Panc1 (cell line): ENCODE measurements at regions not wholly inside any gene's neighbourhood (a gene's known extent, or its start where the extent isn't known, plus 50 kb on each side); places are given as distances from the start of the nearest gene placed in this dataset.
"Not testable (repeated sequence)": the region's sequence is repeated elsewhere in the genome, so short reads cannot be mapped to it uniquely, and the experiment has no call there.

Source experiments
- ATAC-seq: fragments of 200-7000 bp; cut with Tn5 transposase; 2 replicates; pipeline ENCODE4 v1.9.1; 2020; ENCODE audit warnings: mild to moderate bottlenecking, moderate library complexity
- BruUV-seq: library from RNA; stranded (reverse); fragments of 400-500 nt; replicated peaks from 2 replicates; lab custom pipeline; 2021; lab: Mats Ljungman, UMichigan
- CTCF ChIA-PET: fragments of 300-600 bp; sonication (Branson Sonifier 250); formaldehyde crosslinking; loops from one replicate; lab custom pipeline; 2022; ENCODE audit warnings: antibody characterized with exemption; lab: Charles Lee
- POLR2A ChIA-PET: fragments of 300-600 bp; sonication (Branson Sonifier 250); formaldehyde crosslinking; loops from one replicate; lab custom pipeline; 2022; ENCODE audit warnings: antibody characterized with exemption; lab: Charles Lee
- DNase-seq: peaks from one replicate; pipeline ENCODE4 v3.0.0-alpha.2; 2010; ENCODE audit warnings: low read depth, low spot score
- H3K27ac ChIP-seq: 2 replicates; pipeline ENCODE4 v1.5.1; 2011; ENCODE audit warnings: mild to moderate bottlenecking, low read length, inconsistent platforms
- H3K27me3 ChIP-seq: fragments of 200-500 bp; sonication (Bioruptor generic); 2 replicates; pipeline ENCODE4 v1.6.0; 2014; ENCODE audit warnings: low read length, inconsistent platforms; ENCODE audit not compliant: control insufficient read depth, insufficient read depth
- H3K36me3 ChIP-seq: fragments of 200-500 bp; sonication (Bioruptor generic); 2 replicates; pipeline ENCODE4 v1.5.1; 2014; ENCODE audit warnings: inconsistent platforms, mild to moderate bottlenecking, low read length, moderate library complexity; ENCODE audit not compliant: control insufficient read depth, insufficient read depth
- H3K4me1 ChIP-seq: 2 replicates; pipeline ENCODE4 v1.5.1; 2011; ENCODE audit warnings: inconsistent platforms, mild to moderate bottlenecking, low read length, moderate library complexity; ENCODE audit not compliant: control insufficient read depth, insufficient read depth
- H3K4me3 ChIP-seq, 2 experiments: 2 replicates each; pipeline ENCODE4 v1.5.1; 2011 to 2012; ENCODE audit warnings: low read depth in 2 of 2, low read length in 2 of 2, mild to moderate bottlenecking in 2 of 2, inconsistent platforms in 1 of 2, moderate library complexity in 1 of 2
- H3K9me3 ChIP-seq: fragments of 200-500 bp; sonication (Bioruptor generic); 2 replicates; pipeline ENCODE4 v1.5.1; 2014; ENCODE audit warnings: low read depth, mild to moderate bottlenecking, inconsistent platforms, low read length, moderate library complexity; ENCODE audit not compliant: control insufficient read depth, insufficient read depth
- POLR2AphosphoS5 ChIP-seq: IDR thresholded peaks from 2 replicates; pipeline ENCODE4 v1.6.1; 2012; ENCODE audit warnings: mild to moderate bottlenecking, low read depth, low read length, moderate library complexity
- SIN3A ChIP-seq: IDR thresholded peaks from 2 replicates; pipeline ENCODE4 v1.6.1; 2012; ENCODE audit warnings: low read depth, mild to moderate bottlenecking, low read length, moderate library complexity, borderline replicate concordance; ENCODE audit not compliant: insufficient read depth
- TCF7L2 ChIP-seq: IDR thresholded peaks from 2 replicates; pipeline ENCODE4 v1.6.1; 2011; ENCODE audit warnings: mild to moderate bottlenecking, low read depth, low read length, inconsistent platforms
- in situ Hi-C: cut with HindIII; loops from 2 replicates; pipeline ENCODE4 v1.10.0; 2016; ENCODE audit warnings: low sequenced_read_pairs, low pct_unique_long_range_greater_than_20kb
- intact Hi-C: fragments of 100-400 bp; cut with micrococcal nuclease; formaldehyde crosslinking; loops from one replicate; pipeline ENCODE4 v1.10.0; 2022; ENCODE audit not compliant: unreplicated experiment
- TF ChIP-seq, protein P1 (sequence below), 2 experiments: IDR thresholded peaks; 2 replicates each; pipeline ENCODE4 v1.6.1; 2011 to 2012; ENCODE audit warnings: low read depth in 2 of 2, control low read depth in 1 of 2, low read length in 1 of 2, mild to moderate bottlenecking in 1 of 2, moderate library complexity in 1 of 2; ENCODE audit not compliant: insufficient read depth in 1 of 2
- TF ChIP-seq, protein P2 (sequence below): fragments of 450-650 bp; IDR thresholded peaks from 2 replicates; pipeline ENCODE4 v1.5.1; 2017; ENCODE audit warnings: mild to moderate bottlenecking

DNA sequence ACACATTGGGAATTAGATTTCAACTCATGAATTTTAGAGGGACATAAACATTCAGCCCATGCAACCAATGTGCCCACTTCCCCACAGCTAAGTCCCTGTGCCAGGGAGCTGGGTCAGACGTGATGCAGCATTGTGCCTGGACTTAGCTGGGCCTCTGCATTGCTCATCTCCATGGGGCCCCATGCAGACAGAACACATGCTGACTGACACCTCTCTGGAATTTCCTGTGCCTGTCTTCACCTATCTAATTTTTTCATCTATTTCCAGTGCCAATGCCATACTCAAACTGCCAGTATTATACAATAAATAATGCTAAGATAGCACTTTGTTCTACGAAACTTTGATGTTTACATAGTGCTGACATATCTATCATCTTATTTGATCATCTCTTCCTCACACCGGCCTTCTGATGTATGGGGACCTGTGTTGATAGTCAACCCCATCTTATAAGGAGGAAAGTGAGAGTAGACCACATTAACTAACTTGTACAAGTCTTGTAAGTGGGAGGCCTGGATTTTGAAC is 92.2 kb downstream of the CDC42EP3 start:
- no TSS peak for BruUV-seq
- Histone ChIP-seq H3K27me3 (no peaks in the 10 kb centered on the region), H3K9me3 (peaks cover 3% of the 10 kb centered on the region; the same call in 1 of the 2 replicates), H3K27ac (no peak overlapping the region), H3K36me3 (no peaks in the 10 kb centered on the region), H3K4me3 (no peak overlapping the region), H3K4me1 (no peaks in the 10 kb centered on the region)
- ATAC-seq (no peak), DNase-seq (no peak)
- ChIA-PET CTCF (no interaction called here), POLR2A (no interaction called here)
- in situ Hi-C loops (no loop called here), intact Hi-C loops (no loop called here)
- no peak for TF ChIP-seq TCF7L2
- TF ChIP-seq, protein P1, sequence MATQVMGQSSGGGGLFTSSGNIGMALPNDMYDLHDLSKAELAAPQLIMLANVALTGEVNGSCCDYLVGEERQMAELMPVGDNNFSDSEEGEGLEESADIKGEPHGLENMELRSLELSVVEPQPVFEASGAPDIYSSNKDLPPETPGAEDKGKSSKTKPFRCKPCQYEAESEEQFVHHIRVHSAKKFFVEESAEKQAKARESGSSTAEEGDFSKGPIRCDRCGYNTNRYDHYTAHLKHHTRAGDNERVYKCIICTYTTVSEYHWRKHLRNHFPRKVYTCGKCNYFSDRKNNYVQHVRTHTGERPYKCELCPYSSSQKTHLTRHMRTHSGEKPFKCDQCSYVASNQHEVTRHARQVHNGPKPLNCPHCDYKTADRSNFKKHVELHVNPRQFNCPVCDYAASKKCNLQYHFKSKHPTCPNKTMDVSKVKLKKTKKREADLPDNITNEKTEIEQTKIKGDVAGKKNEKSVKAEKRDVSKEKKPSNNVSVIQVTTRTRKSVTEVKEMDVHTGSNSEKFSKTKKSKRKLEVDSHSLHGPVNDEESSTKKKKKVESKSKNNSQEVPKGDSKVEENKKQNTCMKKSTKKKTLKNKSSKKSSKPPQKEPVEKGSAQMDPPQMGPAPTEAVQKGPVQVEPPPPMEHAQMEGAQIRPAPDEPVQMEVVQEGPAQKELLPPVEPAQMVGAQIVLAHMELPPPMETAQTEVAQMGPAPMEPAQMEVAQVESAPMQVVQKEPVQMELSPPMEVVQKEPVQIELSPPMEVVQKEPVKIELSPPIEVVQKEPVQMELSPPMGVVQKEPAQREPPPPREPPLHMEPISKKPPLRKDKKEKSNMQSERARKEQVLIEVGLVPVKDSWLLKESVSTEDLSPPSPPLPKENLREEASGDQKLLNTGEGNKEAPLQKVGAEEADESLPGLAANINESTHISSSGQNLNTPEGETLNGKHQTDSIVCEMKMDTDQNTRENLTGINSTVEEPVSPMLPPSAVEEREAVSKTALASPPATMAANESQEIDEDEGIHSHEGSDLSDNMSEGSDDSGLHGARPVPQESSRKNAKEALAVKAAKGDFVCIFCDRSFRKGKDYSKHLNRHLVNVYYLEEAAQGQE (IDR thresholded peaks at IDR 0.05; ENCODE audit: insufficient read depth in 1 of 2, low read depth in 2 of 2, low read length in 1 of 2), result no peak
- TF ChIP-seq, protein P2, sequence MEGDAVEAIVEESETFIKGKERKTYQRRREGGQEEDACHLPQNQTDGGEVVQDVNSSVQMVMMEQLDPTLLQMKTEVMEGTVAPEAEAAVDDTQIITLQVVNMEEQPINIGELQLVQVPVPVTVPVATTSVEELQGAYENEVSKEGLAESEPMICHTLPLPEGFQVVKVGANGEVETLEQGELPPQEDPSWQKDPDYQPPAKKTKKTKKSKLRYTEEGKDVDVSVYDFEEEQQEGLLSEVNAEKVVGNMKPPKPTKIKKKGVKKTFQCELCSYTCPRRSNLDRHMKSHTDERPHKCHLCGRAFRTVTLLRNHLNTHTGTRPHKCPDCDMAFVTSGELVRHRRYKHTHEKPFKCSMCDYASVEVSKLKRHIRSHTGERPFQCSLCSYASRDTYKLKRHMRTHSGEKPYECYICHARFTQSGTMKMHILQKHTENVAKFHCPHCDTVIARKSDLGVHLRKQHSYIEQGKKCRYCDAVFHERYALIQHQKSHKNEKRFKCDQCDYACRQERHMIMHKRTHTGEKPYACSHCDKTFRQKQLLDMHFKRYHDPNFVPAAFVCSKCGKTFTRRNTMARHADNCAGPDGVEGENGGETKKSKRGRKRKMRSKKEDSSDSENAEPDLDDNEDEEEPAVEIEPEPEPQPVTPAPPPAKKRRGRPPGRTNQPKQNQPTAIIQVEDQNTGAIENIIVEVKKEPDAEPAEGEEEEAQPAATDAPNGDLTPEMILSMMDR, result no peak
- no peak for TF ChIP-seq POLR2AphosphoS5
- TF ChIP-seq SIN3A, result no peak

DNA sequence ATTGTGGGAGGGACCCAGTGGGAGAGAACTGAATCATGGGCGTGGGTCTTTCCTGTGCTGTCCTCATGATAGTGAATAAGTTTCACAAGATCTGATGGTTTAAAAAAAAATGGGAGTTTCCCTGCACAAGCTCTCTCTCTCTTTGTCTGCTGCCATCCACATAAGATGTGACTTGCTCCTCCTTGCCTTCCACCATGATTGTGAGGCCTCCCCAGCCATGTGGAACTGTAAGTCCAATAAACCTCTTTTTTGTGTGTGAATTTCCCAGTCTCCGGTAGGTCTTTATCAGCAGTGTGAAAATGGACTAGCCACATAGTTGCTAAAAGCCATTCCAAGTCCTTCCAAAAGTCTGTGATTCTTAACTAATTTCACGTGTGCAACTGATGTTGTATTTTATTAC is 91.5 kb downstream of the CDC42EP3 start:
- H3K9me3 ChIP-seq, H3K27me3 ChIP-seq, H3K4me3 ChIP-seq, H3K27ac ChIP-seq, H3K4me1 ChIP-seq, H3K36me3 ChIP-seq, intact Hi-C loops, DNase-seq, POLR2A ChIA-PET, BruUV-seq, ATAC-seq, in situ Hi-C loops, CTCF ChIA-PET: not testable (repeated sequence)

DNA sequence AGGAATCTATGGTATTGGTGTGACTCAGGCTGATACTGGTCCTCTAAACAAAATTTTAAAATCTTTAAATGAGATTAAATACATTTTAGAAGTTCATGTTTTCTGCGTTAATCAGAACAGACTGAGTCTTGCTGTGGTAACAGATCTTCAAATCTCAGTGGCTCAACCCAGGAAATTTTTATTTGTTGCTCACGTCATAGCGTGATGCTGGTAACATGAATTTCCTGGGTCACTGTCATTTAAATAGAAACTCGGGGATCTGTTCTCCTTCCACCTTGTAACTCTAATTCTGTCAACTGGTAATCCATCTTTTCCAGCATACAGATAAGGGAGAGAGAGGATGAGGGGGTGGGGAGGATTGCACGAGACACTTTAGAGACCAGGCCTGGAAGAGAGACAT is 90.0 kb downstream of the CDC42EP3 start:
- ChIA-PET CTCF (no interaction called here), POLR2A (no interaction called here)
- DNase-seq (no peak), ATAC-seq (no peak)
- Histone ChIP-seq H3K4me1 (0 out of 2 replicates have a peak, but pooled peaks cover 2% of the 10 kb centered on the region), H3K9me3 (peaks cover 3% of the 10 kb centered on the region; the same call in 1 of the 2 replicates), H3K27me3 (no peaks in the 10 kb centered on the region), H3K4me3 (no peak overlapping the region), H3K27ac (no peak overlapping the region), H3K36me3 (no peaks in the 10 kb centered on the region)
- intact Hi-C loops, result no loop called here
- no TSS peak for BruUV-seq
- in situ Hi-C loops, result no loop called here
- TF ChIP-seq SIN3A (no peak), POLR2AphosphoS5 (no peak), TCF7L2 (no peak)
- TF ChIP-seq, protein P1 (IDR thresholded peaks at IDR 0.05; ENCODE audit: insufficient read depth in 1 of 2, low read depth in 2 of 2, low read length in 1 of 2), result no peak
- TF ChIP-seq, protein P2, result no peak
